Fibroblast of villous mesenchyme (primary cell): ENCODE measurements at regions not wholly inside any gene's neighbourhood (a gene's known extent, or its start where the extent isn't known, plus 50 kb on each side); places are given as distances from the start of the nearest gene placed in this dataset.

ENCODE experiments used
- DNase-seq: peaks from one replicate; pipeline ENCODE4 v3.0.0-alpha.2; 2010; ENCODE audit warnings: low read depth
- H3K4me3 ChIP-seq: 2 replicates; pipeline ENCODE4 v1.5.1; 2011; ENCODE audit warnings: low read depth, mild to moderate bottlenecking, low read length
- TF ChIP-seq, protein P1 (sequence below): IDR thresholded peaks from 2 replicates; pipeline ENCODE4 v1.5.1; 2012; ENCODE audit warnings: low read depth, mild to moderate bottlenecking, low read length; ENCODE audit not compliant: insufficient read depth

DNA sequence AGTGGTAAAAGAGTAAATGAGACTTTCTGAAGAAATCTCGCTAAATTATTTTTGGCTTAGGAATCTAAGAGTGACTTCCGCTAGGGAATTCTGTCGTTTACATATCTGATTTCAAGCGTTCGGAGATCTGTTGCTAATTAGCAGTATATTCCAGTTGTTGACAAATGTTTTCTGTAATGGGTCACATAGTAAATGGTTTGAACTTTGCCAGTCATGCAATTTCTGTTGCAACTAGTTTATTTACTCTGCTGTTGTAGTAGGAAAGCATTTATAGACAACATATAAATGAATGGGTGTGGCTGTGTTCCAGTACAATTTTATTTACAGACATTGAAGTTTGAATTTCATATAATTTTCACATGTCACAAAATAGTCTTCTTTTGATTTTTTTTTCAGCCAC, 57.4 kb upstream of the JAK2 start:
- DNase-seq, result peak; percentile 69
- H3K4me3 ChIP-seq, result no peak overlapping the region
- TF ChIP-seq, protein P1, sequence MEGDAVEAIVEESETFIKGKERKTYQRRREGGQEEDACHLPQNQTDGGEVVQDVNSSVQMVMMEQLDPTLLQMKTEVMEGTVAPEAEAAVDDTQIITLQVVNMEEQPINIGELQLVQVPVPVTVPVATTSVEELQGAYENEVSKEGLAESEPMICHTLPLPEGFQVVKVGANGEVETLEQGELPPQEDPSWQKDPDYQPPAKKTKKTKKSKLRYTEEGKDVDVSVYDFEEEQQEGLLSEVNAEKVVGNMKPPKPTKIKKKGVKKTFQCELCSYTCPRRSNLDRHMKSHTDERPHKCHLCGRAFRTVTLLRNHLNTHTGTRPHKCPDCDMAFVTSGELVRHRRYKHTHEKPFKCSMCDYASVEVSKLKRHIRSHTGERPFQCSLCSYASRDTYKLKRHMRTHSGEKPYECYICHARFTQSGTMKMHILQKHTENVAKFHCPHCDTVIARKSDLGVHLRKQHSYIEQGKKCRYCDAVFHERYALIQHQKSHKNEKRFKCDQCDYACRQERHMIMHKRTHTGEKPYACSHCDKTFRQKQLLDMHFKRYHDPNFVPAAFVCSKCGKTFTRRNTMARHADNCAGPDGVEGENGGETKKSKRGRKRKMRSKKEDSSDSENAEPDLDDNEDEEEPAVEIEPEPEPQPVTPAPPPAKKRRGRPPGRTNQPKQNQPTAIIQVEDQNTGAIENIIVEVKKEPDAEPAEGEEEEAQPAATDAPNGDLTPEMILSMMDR, result no peak

DNA sequence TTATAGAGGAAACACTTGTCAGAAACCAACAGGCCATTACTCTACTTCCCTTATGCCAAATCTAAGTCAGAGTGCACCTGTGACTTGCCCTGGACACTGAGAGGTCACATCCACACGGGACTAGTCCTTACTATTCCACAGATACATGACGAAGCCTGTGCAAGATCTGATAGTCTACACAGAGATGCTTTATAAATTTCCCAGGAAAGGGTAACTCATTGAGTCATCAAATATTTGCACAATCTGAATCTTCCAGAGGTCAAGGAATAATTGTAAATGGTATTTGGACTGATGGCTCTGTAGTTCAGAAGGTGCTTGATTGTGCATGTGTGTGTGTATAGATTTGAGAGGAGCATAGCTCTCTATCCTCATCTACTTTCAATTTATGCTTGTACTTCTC, 55.2 kb upstream of the JAK2 start:
- TF ChIP-seq, protein P1, result no peak
- peak; percentile 30 for DNase-seq
- no peak overlapping the region for H3K4me3 ChIP-seq

DNA sequence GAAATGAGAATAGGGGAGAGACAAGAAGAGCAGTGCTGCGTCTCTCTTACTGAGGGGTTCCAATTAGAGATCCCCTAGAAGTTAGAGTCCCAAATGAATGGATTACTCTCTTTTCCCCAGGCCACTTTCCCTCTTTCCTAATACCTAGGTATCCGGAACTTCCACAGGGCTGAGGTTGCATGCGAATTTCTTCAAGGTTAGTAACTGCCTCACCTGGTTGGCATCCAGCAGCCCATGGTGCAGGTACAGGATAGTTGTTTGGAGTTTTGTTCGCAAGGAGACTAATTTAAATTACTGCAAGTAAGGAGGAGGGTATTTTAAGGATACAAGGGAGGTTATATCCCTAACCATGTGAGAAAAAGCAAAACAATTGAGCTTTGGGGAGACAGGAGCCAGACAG, 52.4 kb upstream of the JAK2 start:
- TF ChIP-seq, protein P1, result no peak
- no peak overlapping the region for H3K4me3 ChIP-seq
- no peak for DNase-seq

DNA sequence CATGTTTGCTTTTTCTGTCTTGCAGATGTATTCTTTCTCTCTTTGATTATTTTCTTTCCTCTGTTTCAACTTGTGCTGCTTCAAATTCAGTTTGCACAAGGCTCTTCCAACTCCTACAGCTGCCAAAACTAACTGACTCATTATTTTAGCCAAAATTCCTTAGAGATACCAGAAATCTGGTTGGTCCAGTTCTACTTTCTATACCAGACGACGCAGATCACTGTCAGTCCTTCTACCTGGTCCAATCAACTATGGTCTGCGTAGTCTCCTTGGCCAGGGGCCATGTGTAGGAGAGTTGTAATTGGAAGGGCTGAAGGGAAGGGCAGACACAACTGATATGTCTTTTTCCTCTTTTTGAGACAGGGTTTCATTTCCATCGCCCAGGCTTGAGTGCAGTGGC, 51.9 kb upstream of the JAK2 start:
- no peak overlapping the region for H3K4me3 ChIP-seq
- TF ChIP-seq, protein P1, result no peak
- DNase-seq, result no peak

DNA sequence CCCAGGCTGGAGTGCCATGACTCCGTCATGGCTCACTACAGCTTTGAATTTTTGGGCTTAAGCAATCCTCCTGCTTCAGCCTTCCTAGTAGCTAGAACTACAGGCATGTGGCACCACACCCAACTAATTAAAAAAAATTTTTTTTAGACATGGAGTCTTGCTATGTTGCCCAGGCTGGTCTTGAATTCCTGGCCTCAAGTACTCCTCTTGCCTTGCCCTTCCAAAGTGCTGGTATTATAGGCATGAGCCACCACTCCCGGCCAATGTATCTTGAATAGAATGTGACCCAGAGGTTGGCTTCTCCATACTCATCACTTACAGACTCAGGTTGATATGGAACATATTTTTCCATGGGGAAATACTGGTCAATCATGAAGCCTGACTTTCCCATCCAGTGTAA, 51.2 kb upstream of the JAK2 start:
- TF ChIP-seq, protein P1, result no peak
- no peak for DNase-seq
- H3K4me3 ChIP-seq, result no peak overlapping the region

DNA sequence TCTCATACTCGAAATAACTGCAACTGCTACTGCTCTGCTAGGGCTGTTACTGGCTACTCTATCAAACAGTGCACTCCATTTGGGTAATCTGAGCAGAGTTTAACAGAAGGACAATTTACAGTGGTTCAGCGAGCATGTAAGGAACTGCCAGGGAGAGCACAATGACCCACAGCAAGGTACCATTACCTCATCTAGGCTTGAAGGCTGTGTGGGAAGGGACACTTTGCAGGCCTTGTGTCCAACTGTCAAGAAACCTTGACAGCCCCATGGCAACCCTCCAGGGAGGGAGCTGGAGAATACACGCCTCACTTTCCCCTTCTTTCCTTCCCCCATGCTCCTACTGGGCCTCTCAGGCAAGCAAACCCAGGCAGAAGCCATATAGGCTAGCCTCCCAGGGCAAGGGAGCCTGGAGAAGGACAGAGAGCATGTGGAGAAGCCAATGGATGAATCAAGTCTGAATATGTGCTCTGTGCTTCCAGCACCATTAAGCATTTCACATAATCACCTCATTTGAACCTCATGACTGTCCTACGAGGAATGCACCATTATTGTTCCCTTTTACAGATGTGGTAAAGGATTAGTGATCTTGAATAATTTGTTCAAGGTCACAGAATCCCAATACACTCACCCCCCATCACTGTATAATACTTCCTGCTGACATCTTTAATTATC, 49.9 kb upstream of the JAK2 start:
- DNase-seq, result peak; percentile 20
- no peak overlapping the region for H3K4me3 ChIP-seq
- TF ChIP-seq, protein P1, result no peak
